HUES48 (cell line): ENCODE measurements at regions not wholly inside any gene's neighbourhood (a gene's known extent, or its start where the extent isn't known, plus 50 kb on each side); places are given as distances from the start of the nearest gene placed in this dataset.

ENCODE experiments used
- H3K27ac ChIP-seq: one replicate; pipeline ENCODE4 v1.7.0; 2013; ENCODE audit warnings: low read depth, low read length, inconsistent platforms
- H3K27me3 ChIP-seq: 2 replicates; pipeline ENCODE4 v1.6.1; 2013; ENCODE audit warnings: mild to moderate bottlenecking, low read length; ENCODE audit not compliant: control insufficient read depth, insufficient read depth
- H3K36me3 ChIP-seq: 2 replicates; pipeline ENCODE4 v1.6.1; 2013; ENCODE audit warnings: low read length; ENCODE audit not compliant: control insufficient read depth, insufficient read depth
- H3K4me1 ChIP-seq: 2 replicates; pipeline ENCODE4 v1.6.1; 2013; ENCODE audit warnings: mild to moderate bottlenecking, low read length; ENCODE audit not compliant: control insufficient read depth, insufficient read depth
- H3K4me3 ChIP-seq: 2 replicates; pipeline ENCODE4 v1.5.1; 2013; ENCODE audit warnings: mild to moderate bottlenecking, low read depth, low read length
- H3K9ac ChIP-seq: 2 replicates; pipeline ENCODE4 v1.6.1; 2013; ENCODE audit warnings: mild to moderate bottlenecking, low read depth, low read length, moderate library complexity
- H3K9me3 ChIP-seq: 2 replicates; pipeline ENCODE4 v1.6.1; 2013; ENCODE audit warnings: low read length; ENCODE audit not compliant: control insufficient read depth, insufficient read depth

DNA sequence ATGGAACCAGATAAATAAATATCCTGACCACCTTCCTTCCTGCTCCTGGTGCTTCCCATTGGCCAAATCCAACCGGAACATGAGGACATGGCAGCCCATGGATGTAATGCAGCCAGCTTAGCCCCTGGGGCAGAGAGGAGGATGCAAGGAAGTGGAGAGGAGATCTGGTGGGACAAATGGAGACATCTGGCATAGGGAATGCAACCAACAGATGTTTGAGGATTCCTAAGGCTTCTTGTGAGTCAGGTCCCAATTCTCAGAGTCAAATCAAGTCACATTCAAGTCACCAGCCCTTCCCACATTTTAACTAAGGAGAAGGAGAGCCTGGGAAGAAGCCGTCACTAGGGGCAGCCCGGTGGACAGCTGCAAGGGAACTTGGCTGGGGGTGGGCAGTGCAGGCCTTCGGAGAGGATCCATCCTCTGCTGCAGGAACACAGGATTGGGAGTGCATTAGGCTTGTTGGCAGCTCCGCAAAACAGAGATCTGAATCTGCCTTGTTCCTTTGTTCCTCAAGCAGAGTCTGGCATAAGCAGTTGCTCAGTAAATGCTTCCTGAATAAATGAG is 62.8 kb upstream of the HS3ST2 start:
- Histone ChIP-seq H3K36me3 (no peaks in the 10 kb centered on the region), H3K27me3 (no peaks in the 10 kb centered on the region), H3K9ac (no peak overlapping the region), H3K4me3 (no peak overlapping the region), H3K4me1 (no peaks in the 10 kb centered on the region), H3K27ac (no peak overlapping the region), H3K9me3 (no peaks in the 10 kb centered on the region)

DNA sequence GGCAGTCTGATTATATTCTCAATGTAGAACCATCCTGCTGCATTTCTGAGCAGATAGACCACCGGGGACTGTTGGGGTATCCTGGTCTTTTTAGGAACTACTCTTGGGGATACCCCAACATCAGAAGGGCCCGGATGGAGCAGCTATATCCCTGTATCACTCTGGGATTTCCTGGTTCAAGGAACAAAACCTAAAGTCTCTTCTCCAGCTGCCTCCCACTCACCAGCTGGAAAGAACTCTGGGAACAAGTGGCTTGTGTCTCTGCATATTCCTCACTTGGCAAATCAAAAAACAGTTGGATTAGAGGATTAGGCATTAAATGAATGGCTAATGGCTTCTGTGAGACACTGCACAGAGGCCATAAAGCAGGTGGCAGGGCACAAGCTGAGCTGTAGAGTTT is 62.3 kb upstream of the HS3ST2 start:
- H3K27me3 ChIP-seq = no peaks in the 10 kb centered on the region
- H3K9me3 ChIP-seq = no peaks in the 10 kb centered on the region
- no peaks in the 10 kb centered on the region for H3K36me3 ChIP-seq
- H3K9ac ChIP-seq = no peak overlapping the region
- no peaks in the 10 kb centered on the region for H3K4me1 ChIP-seq
- H3K27ac ChIP-seq = no peak overlapping the region
- H3K4me3 ChIP-seq = no peak overlapping the region

DNA sequence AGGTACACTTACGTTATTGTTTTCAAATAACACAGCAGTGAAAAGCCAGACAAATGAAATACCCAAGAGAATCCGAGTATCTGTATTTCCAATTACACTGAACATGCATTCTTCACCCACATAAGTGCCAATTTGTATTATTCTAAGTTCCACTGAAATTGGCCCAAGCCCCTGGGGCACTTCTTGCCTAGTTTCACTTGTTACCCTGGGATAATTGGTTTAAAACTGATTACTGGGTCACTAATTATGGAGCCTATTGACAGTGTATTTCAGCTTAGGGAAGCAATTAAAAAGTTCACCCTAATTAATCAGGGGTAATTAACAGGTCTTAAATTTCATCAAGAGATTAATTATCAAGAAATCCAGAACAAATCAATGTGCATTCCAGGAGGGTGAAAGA is 60.5 kb upstream of the HS3ST2 start:
- no peaks in the 10 kb centered on the region for H3K4me1 ChIP-seq
- H3K27me3 ChIP-seq = no peaks in the 10 kb centered on the region
- no peaks in the 10 kb centered on the region for H3K36me3 ChIP-seq
- no peak overlapping the region for H3K4me3 ChIP-seq
- H3K9ac ChIP-seq = no peak overlapping the region
- H3K9me3 ChIP-seq = no peaks in the 10 kb centered on the region
- no peak overlapping the region for H3K27ac ChIP-seq

DNA sequence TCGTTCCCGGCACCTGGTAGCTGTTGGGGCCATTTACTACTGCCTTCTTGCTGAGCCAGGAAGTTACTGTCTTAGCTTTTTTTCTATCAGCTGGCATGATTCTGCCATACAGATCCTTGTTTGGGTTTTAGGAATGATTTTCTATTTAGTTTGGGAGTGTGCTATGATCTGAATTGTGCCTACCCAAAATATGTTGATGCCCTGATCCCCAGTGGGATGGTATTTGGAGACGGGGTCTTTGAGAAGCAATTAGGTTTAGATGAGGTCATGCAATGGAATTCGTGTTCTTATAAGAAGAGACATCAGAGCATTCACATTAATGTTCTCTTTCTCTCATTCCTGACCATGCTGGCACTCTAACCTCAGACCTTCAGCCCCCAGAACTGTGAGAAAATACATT is 59.4 kb upstream of the HS3ST2 start:
- no peak overlapping the region for H3K27ac ChIP-seq
- H3K9ac ChIP-seq = no peak overlapping the region
- H3K4me3 ChIP-seq = no peak overlapping the region
- no peaks in the 10 kb centered on the region for H3K4me1 ChIP-seq
- H3K9me3 ChIP-seq = no peaks in the 10 kb centered on the region
- H3K27me3 ChIP-seq = no peaks in the 10 kb centered on the region
- H3K36me3 ChIP-seq = no peaks in the 10 kb centered on the region

DNA sequence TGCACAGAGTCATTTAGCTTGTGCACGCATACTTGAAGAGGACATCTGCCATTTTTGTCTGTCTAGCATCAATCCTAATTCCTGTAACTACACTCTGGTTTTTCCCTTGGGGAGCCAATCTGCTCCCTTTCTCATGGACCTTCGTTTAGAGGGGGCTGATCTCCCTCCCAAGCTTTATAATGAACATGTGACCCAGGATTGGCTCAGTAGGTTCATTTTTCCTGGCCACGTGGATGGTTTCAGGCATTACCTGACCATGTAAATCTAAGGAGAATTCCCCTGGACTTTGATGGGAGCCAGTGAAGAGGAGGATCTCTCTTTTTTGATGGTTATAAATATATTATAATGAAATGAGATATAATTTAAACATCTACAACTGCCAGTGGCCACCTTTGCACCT is 56.8 kb upstream of the HS3ST2 start:
- Histone ChIP-seq H3K4me3 (no peak overlapping the region), H3K4me1 (no peaks in the 10 kb centered on the region), H3K36me3 (no peaks in the 10 kb centered on the region), H3K27ac (no peak overlapping the region), H3K9ac (no peak overlapping the region), H3K9me3 (no peaks in the 10 kb centered on the region), H3K27me3 (no peaks in the 10 kb centered on the region)

- H3K27me3 ChIP-seq = no peaks in the 10 kb centered on the region
Observed at GRCh38 chr16:22762486-22762885, 51.5 kb upstream of the HS3ST2 start.

GRCh38 chr16:22763437-22764080 is 50.4 kb upstream of the HS3ST2 start:
- no peaks in the 10 kb centered on the region for H3K27me3 ChIP-seq
- H3K4me3 ChIP-seq = no peak overlapping the region
- H3K9ac ChIP-seq = no peak overlapping the region

More at GRCh38 chr16:22762486-22762885, 51.5 kb upstream of the HS3ST2 start:
- Histone ChIP-seq H3K9me3 (no peaks in the 10 kb centered on the region), H3K4me3 (no peak overlapping the region), H3K36me3 (no peaks in the 10 kb centered on the region), H3K9ac (no peak overlapping the region), H3K27ac (no peak overlapping the region), H3K4me1 (peaks cover 16% of the 10 kb centered on the region)

More at GRCh38 chr16:22763437-22764080, 50.4 kb upstream of the HS3ST2 start:
- H3K27ac ChIP-seq = no peak overlapping the region
- peaks cover 16% of the 10 kb centered on the region for H3K4me1 ChIP-seq
- H3K9me3 ChIP-seq = no peaks in the 10 kb centered on the region
- no peaks in the 10 kb centered on the region for H3K36me3 ChIP-seq
